HEK293 (cell line): ENCODE measurements at regions not wholly inside any gene's neighbourhood (a gene's known extent, or its start where the extent isn't known, plus 50 kb on each side); places are given as distances from the start of the nearest gene placed in this dataset.

Experiments
- CTCF ChIA-PET: fragments of 350-600 bp; formaldehyde crosslinking; extraction: SDS; loops from one replicate; lab custom pipeline; 2021; ENCODE audit warnings: antibody characterized with exemption; lab: Yijun Ruan, JAX
- POLR2A ChIA-PET: fragments of 300-600 bp; formaldehyde crosslinking; extraction: SDS; loops from one replicate; lab custom pipeline; 2020; ENCODE audit warnings: antibody characterized with exemption, inconsistent platforms; lab: Yijun Ruan, JAX
- H3K27ac ChIP-seq: fragments of 200-500 bp; sonication (Bioruptor generic); 2 replicates; pipeline ENCODE4 v1.5.1; 2014; ENCODE audit warnings: low read depth, low read length, control low read depth, inconsistent platforms; ENCODE audit errors: extremely low read depth
- H3K36me3 ChIP-seq, 2 experiments: fragments of 200-500 bp in 1 of 2; sonication (Bioruptor generic) in 1 of 2; 1 replicate in 1 of 2; 2 replicates in 1 of 2; pipeline ENCODE4 v1.5.1; 2014 to 2017; ENCODE audit warnings: inconsistent platforms in 2 of 2, low read length in 2 of 2; ENCODE audit not compliant: control insufficient read depth in 2 of 2, insufficient read depth in 1 of 2
- H3K4me1 ChIP-seq: fragments of 200-500 bp; sonication (Bioruptor generic); 2 replicates; pipeline ENCODE4 v1.5.1; 2014; ENCODE audit warnings: mild to moderate bottlenecking, low read length, inconsistent platforms; ENCODE audit not compliant: control insufficient read depth, insufficient read depth
- H3K4me3 ChIP-seq: 2 replicates; pipeline ENCODE4 v1.5.1; 2011; ENCODE audit warnings: low read depth, mild to moderate bottlenecking, control low read depth, low read length, moderate library complexity
- H3K9me3 ChIP-seq: fragments of 200-500 bp; sonication (Bioruptor generic); 2 replicates; pipeline ENCODE4 v1.5.1; 2014; ENCODE audit warnings: low read depth, low read length, inconsistent platforms; ENCODE audit not compliant: control insufficient read depth, insufficient read depth
- GFI1B ChIP-seq: fragments of 450-650 bp; formaldehyde crosslinking; IDR thresholded peaks from 2 replicates; pipeline ENCODE4 v1.5.1; 2016; ENCODE audit warnings: missing biosample characterization, missing genetic modification characterization
- IKZF3 ChIP-seq: fragments of 450-650 bp; IDR thresholded peaks from 2 replicates; pipeline ENCODE4 v1.5.0; 2018; ENCODE audit warnings: missing biosample characterization, mild to moderate bottlenecking, missing genetic modification characterization, moderate library complexity
- MZF1 ChIP-seq: fragments of 450-650 bp; formaldehyde crosslinking; IDR thresholded peaks from 2 replicates; pipeline ENCODE4 v1.5.1; 2017; ENCODE audit warnings: missing biosample characterization, missing genetic modification characterization, borderline replicate concordance
- OSR2 ChIP-seq: fragments of 450-650 bp; formaldehyde crosslinking; IDR thresholded peaks from 2 replicates; pipeline ENCODE4 v1.5.1; 2016; ENCODE audit warnings: missing biosample characterization, missing genetic modification characterization
- SALL2 ChIP-seq: fragments of 450-650 bp; formaldehyde crosslinking; IDR thresholded peaks from 2 replicates; pipeline ENCODE4 v1.5.0; 2017; ENCODE audit warnings: missing biosample characterization, mild to moderate bottlenecking, missing genetic modification characterization, borderline replicate concordance
- SCRT2 ChIP-seq: fragments of 450-650 bp; formaldehyde crosslinking; IDR thresholded peaks from 2 replicates; pipeline ENCODE4 v1.5.1; 2016; ENCODE audit warnings: missing biosample characterization, missing genetic modification characterization
- SP2 ChIP-seq: fragments of 450-650 bp; formaldehyde crosslinking; IDR thresholded peaks from 2 replicates; pipeline ENCODE4 v1.5.1; 2016; ENCODE audit warnings: missing biosample characterization, missing genetic modification characterization
- YY1 ChIP-seq: fragments of 450-650 bp; formaldehyde crosslinking; IDR thresholded peaks from 2 replicates; pipeline ENCODE4 v1.5.1; 2018; ENCODE audit warnings: missing biosample characterization, missing genetic modification characterization
- ZBTB21 ChIP-seq: fragments of 450-650 bp; formaldehyde crosslinking; IDR thresholded peaks from 2 replicates; pipeline ENCODE4 v1.5.1; 2017; ENCODE audit warnings: missing biosample characterization, missing genetic modification characterization
- ZEB2 ChIP-seq: fragments of 450-650 bp; formaldehyde crosslinking; IDR thresholded peaks from 2 replicates; pipeline ENCODE4 v1.5.1; 2016; ENCODE audit warnings: missing biosample characterization, missing genetic modification characterization
- ZFP37 ChIP-seq: fragments of 450-650 bp; formaldehyde crosslinking; IDR thresholded peaks from 2 replicates; pipeline ENCODE4 v1.5.1; 2016; ENCODE audit warnings: missing biosample characterization, missing genetic modification characterization
- ZNF121 ChIP-seq: fragments of 450-650 bp; formaldehyde crosslinking; IDR thresholded peaks from 2 replicates; pipeline ENCODE4 v1.5.1; 2016; ENCODE audit warnings: missing biosample characterization, missing genetic modification characterization
- ZNF133 ChIP-seq: fragments of 450-650 bp; formaldehyde crosslinking; IDR thresholded peaks from 2 replicates; pipeline ENCODE4 v1.5.1; 2016; ENCODE audit warnings: missing biosample characterization, missing genetic modification characterization
- ZNF138 ChIP-seq: fragments of 450-650 bp; formaldehyde crosslinking; IDR thresholded peaks from 2 replicates; pipeline ENCODE4 v1.5.1; 2016; ENCODE audit warnings: missing biosample characterization, missing genetic modification characterization, borderline replicate concordance
- ZNF302 ChIP-seq: fragments of 450-650 bp; formaldehyde crosslinking; IDR thresholded peaks from 2 replicates; pipeline ENCODE4 v1.5.1; 2016; ENCODE audit warnings: missing biosample characterization, missing genetic modification characterization, low read depth
- ZNF530 ChIP-seq: fragments of 450-650 bp; formaldehyde crosslinking; IDR thresholded peaks from 2 replicates; pipeline ENCODE4 v1.5.1; 2016; ENCODE audit warnings: low read depth, missing biosample characterization, missing genetic modification characterization
- ZNF555 ChIP-seq: fragments of 450-650 bp; formaldehyde crosslinking; conservative IDR thresholded peaks from 2 replicates; pipeline ENCODE4 v1.5.1; 2017; ENCODE audit warnings: missing biosample characterization, mild to moderate bottlenecking, missing genetic modification characterization, inconsistent platforms
- ZNF560 ChIP-seq: fragments of 450-650 bp; formaldehyde crosslinking; IDR thresholded peaks from 2 replicates; pipeline ENCODE4 v1.5.1; 2017; ENCODE audit warnings: missing biosample characterization, missing genetic modification characterization, borderline replicate concordance
- ZNF561 ChIP-seq: fragments of 450-650 bp; IDR thresholded peaks from 2 replicates; pipeline ENCODE4 v1.5.1; 2018; ENCODE audit warnings: missing biosample characterization, missing genetic modification characterization, borderline replicate concordance
- ZNF664 ChIP-seq: fragments of 450-650 bp; formaldehyde crosslinking; IDR thresholded peaks from 2 replicates; pipeline ENCODE4 v1.5.1; 2016; ENCODE audit warnings: missing biosample characterization, missing genetic modification characterization
- ZNF677 ChIP-seq: fragments of 450-650 bp; IDR thresholded peaks from 2 replicates; pipeline ENCODE4 v1.5.0; 2018; ENCODE audit warnings: missing biosample characterization, mild to moderate bottlenecking, missing genetic modification characterization, moderate library complexity
- TF ChIP-seq, protein P1 (sequence below): fragments of 450-650 bp; formaldehyde crosslinking; IDR thresholded peaks from 2 replicates; pipeline ENCODE4 v1.5.1; 2017; ENCODE audit warnings: missing biosample characterization, missing genetic modification characterization
- TF ChIP-seq, protein P2 (sequence below): fragments of 450-650 bp; formaldehyde crosslinking; IDR thresholded peaks from 2 replicates; pipeline ENCODE4 v1.5.1; 2017; ENCODE audit warnings: missing biosample characterization, missing genetic modification characterization

DNA sequence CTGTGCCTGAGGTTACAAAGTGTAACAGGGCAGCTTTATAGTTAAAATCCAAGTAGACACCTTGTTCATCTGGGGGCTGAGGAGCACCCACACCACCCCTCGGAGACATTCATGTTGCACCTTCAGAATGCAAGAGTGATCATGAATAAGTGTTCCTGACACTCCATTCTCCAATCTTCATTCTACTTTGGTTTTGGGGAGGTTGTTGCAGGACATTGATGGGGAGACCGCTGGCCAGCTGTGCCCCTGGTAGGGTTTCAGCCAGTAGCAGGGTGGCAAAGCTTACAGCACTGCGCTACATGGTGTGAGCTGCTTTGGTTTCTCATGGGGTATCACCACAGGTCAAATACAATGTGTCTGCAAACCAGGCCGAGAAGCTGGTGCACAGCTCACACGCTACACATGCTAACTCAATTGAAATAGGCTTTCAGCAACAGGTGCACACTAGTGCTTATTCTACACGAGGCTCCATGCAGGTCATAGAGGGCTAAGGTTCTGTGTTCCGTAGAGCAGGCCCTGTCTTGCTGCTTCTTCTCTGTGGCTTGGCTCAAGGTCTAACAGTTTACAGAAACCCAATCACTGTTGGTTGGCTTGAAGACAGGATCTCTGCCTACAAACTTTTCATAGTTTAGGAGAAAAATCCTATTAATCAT lies 317.4 kb upstream of the ZNF32 start:
- Histone ChIP-seq H3K9me3 (no peaks in the 10 kb centered on the region), H3K4me3 (no peak overlapping the region), H3K27ac (no peak overlapping the region; the same call in 1 of the 2 replicates), H3K4me1 (0 out of 2 replicates have a peak, but pooled peaks cover 5% of the 10 kb centered on the region), H3K36me3 (no peaks in the 10 kb centered on the region)
- CTCF ChIA-PET: no interaction called here
- TF ChIP-seq ZNF302 (tag by site-specific recombination) (no peak), SCRT2 (tag by site-specific recombination) (peak; percentile 73)
- POLR2A ChIA-PET: no interaction called here

DNA sequence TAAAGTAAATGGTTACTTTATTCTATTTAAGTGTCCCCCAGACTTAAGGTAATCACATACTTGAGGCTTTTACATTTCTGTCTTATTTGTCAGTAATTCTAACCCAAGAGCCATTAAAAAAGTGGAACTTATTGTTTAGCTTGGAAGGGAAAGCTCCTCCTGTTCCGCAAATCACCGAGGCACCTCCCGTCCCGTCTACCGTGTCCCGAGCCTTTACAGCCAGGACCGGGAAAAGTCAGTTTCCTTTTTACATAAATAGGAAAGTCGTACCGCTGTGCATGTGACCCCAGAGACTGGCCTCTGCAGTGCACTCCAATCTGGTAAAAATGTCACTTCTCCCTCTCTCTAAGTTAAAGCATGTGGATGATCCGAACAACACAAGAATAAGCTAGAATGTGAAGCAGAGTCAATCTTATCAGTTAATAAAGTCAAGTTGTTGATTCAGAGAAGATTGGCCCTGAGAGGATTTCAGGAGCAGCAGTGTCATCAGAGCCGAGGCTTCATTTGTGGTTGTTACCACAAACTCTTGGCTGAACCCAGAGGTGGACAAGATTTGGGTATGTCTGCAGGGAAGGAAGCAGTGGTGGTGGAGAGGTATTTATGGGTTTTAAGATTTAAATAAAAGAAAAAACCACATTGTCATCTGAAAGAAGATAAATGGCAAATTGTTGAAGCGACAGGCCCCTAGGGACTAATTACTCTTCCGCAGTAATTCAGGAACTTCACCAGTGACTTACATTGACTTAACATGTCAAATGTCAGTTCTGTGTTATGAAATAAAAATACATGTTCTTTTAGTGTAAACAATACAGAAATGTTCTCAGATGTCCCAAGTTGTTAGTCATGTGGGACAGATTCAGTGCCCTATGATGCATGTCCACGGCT lies 316.6 kb upstream of the ZNF32 start:
- ChIA-PET CTCF (interaction anchor here (0.7 kb wide), 2 partner anchors 37 to 56 kb away, joined by 3 read pairs; no protein-coding TSS in a partner anchor), POLR2A (no interaction called here)
- H3K36me3 ChIP-seq: no peaks in the 10 kb centered on the region
- no peak overlapping the region for H3K4me3 ChIP-seq
- TF ChIP-seq SP2 (tag by site-specific recombination) (no peak), ZEB2 (tag by site-specific recombination) (peak; percentile 21; the same call in 1 of the 2 replicates), ZNF664 (no peak), OSR2 (peak; percentile 49), ZNF561 (tag by site-specific recombination) (peak; percentile 30; the same call in 1 of the 2 replicates), SALL2 (tag by site-specific recombination) (no peak), ZBTB21 (tag by site-specific recombination) (no peak), ZNF121 (tag by site-specific recombination) (0 out of 2 replicates have a peak, but pooled peaks have one; percentile 27), GFI1B (tag by site-specific recombination) (peak; percentile 79; the same call in 1 of the 2 replicates)
- TF ChIP-seq, protein P1, sequence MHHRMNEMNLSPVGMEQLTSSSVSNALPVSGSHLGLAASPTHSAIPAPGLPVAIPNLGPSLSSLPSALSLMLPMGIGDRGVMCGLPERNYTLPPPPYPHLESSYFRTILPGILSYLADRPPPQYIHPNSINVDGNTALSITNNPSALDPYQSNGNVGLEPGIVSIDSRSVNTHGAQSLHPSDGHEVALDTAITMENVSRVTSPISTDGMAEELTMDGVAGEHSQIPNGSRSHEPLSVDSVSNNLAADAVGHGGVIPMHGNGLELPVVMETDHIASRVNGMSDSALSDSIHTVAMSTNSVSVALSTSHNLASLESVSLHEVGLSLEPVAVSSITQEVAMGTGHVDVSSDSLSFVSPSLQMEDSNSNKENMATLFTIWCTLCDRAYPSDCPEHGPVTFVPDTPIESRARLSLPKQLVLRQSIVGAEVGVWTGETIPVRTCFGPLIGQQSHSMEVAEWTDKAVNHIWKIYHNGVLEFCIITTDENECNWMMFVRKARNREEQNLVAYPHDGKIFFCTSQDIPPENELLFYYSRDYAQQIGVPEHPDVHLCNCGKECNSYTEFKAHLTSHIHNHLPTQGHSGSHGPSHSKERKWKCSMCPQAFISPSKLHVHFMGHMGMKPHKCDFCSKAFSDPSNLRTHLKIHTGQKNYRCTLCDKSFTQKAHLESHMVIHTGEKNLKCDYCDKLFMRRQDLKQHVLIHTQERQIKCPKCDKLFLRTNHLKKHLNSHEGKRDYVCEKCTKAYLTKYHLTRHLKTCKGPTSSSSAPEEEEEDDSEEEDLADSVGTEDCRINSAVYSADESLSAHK (tag by site-specific recombination): 0 out of 2 replicates have a peak, but pooled peaks have one; percentile 25
- TF ChIP-seq, protein P2, sequence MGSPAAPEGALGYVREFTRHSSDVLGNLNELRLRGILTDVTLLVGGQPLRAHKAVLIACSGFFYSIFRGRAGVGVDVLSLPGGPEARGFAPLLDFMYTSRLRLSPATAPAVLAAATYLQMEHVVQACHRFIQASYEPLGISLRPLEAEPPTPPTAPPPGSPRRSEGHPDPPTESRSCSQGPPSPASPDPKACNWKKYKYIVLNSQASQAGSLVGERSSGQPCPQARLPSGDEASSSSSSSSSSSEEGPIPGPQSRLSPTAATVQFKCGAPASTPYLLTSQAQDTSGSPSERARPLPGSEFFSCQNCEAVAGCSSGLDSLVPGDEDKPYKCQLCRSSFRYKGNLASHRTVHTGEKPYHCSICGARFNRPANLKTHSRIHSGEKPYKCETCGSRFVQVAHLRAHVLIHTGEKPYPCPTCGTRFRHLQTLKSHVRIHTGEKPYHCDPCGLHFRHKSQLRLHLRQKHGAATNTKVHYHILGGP (tag by site-specific recombination): no peak
- no peak overlapping the region for H3K27ac ChIP-seq
- 0 out of 2 replicates have a peak, but pooled peaks cover 5% of the 10 kb centered on the region for H3K4me1 ChIP-seq
- H3K9me3 ChIP-seq: no peaks in the 10 kb centered on the region

DNA sequence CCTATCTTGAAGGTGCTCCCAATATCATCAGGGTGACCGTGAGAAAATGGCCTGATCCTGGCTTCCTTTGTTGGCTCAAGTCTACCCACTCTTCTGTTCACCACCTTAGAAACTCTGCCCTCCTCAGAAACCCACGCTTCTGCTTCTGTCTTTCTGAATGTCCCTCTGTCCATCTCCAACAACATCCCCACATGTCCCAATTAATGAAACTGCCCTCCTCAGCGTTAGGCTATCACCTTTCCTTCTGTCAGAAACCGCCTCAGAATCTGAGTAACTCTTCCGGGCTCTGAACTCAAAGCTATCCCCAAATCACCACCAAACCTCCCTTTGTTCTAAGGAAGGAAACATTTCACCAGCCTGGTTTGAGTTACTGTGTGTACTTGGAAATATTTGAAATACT lies 315.8 kb upstream of the ZNF32 start:
- Histone ChIP-seq H3K9me3 (no peaks in the 10 kb centered on the region), H3K27ac (no peak overlapping the region), H3K36me3 (no peaks in the 10 kb centered on the region), H3K4me1 (0 out of 2 replicates have a peak, but pooled peaks cover 5% of the 10 kb centered on the region), H3K4me3 (no peak overlapping the region)
- ChIA-PET CTCF (no interaction called here), POLR2A (no interaction called here)
- TF ChIP-seq IKZF3 (tag by site-specific recombination) (no peak), ZNF555 (tag by site-specific recombination) (no peak), ZNF560 (no peak), MZF1 (tag by site-specific recombination) (no peak), ZNF133 (tag by site-specific recombination) (no peak), ZNF677 (tag by site-specific recombination) (no peak), ZNF530 (tag by site-specific recombination) (no peak), YY1 (tag by site-specific recombination) (no peak), ZFP37 (tag by site-specific recombination) (no peak), ZNF138 (tag by site-specific recombination) (no peak)
- TF ChIP-seq, protein P1 (tag by site-specific recombination): no peak
